ENCODE measurements at regions not wholly inside any gene's neighbourhood (a gene's known extent, or its start where the extent isn't known, plus 50 kb on each side); places are given as distances from the start of the nearest gene placed in this dataset.

DNA sequence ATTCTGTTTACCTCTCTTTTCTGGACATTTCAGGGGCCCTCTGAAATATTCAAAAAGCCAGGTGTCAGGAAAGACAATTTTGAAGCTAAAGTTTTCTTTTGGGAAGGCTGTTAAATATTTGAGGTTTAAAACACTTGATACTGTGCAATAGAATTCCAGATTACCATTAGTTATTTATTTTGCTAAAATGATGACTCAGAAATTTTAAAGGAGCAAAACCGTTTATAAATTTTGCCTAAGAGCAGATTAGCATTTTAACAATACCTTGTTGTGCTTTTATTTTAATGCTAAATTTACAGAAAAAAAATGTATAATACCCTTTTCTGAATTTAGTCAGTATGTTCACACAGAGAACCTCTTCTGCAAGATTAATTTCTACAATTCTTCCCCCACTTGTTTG lies 1159.9 kb downstream of the DSC3 start:
- TF ChIP-seq, protein P1, sequence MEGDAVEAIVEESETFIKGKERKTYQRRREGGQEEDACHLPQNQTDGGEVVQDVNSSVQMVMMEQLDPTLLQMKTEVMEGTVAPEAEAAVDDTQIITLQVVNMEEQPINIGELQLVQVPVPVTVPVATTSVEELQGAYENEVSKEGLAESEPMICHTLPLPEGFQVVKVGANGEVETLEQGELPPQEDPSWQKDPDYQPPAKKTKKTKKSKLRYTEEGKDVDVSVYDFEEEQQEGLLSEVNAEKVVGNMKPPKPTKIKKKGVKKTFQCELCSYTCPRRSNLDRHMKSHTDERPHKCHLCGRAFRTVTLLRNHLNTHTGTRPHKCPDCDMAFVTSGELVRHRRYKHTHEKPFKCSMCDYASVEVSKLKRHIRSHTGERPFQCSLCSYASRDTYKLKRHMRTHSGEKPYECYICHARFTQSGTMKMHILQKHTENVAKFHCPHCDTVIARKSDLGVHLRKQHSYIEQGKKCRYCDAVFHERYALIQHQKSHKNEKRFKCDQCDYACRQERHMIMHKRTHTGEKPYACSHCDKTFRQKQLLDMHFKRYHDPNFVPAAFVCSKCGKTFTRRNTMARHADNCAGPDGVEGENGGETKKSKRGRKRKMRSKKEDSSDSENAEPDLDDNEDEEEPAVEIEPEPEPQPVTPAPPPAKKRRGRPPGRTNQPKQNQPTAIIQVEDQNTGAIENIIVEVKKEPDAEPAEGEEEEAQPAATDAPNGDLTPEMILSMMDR (IDR thresholded peaks at IDR 0.05) = no peak

DNA sequence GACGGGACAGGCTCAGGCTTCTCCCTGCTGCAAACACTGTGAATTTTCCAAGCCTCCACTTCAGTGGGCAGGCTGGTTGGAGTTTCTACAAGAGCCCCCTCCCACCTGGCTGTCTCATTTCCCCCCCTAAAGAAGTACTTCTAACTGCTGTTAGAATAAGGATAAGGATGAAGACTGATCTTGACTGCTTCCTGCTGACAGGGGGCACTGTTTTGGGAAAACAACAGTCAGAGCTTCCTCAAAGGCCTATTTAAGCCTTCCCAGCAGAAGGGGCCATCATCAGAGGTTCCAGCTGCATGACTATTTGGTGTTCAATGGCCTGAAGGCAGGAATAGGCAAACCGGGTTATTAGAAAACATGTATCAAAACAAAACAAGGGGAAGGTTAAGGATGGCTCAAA lies 1162.8 kb downstream of the DSC3 start:
- TF ChIP-seq, protein P1 (IDR thresholded peaks at IDR 0.05) = peak; percentile 15; the same call in 1 of the 2 replicates

DNA sequence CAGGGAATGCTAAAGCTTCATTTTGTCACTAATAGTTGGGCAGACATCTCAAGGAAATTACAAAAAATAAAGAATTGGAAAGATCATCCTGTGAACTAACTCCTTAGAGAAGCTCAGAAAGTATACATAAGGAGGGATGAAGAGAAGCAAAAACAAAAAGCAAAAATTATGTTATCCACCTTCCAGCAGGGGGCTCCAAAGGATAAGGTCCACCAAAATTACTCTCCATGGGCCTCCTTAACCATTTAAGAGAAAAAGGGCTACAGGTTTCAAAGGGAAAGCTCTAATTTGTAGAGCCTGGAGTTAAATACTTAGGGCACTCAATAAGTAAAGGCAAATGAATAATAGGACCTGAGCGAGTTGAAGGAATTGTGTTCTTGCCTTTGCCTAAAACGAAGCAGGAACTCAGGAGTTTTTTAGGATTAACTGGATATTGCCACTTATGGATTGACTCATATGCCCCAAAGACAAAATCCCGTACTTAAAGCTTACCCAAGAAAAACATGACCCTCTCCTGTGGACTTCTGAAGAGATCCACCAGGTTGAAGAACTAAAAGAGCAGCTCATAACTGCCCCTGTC lies 1167.9 kb downstream of the DSC3 start:
- TF ChIP-seq, protein P1 (IDR thresholded peaks at IDR 0.05) = peak; percentile 60

DNA sequence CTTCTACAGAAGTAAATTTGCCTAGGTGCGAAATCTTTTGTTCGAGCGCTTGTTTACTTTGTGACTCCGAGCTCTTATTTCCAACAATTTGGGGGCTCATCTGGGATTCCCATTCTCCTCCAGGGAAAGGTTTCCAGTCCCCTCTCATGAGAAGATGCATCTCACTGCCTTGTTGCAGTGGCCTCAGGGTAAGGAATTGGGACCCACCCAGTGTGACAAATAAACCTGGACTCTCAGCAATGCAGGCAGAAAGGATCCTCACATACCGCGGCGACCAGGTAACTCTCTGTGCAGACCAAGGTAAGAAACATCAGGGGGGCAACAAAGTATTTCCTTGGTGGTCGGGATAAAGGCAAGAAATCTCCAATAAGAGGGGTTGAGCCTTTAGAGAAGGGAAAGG lies 1169.3 kb downstream of the DSC3 start:
- TF ChIP-seq, protein P1 (IDR thresholded peaks at IDR 0.05) = no peak

DNA sequence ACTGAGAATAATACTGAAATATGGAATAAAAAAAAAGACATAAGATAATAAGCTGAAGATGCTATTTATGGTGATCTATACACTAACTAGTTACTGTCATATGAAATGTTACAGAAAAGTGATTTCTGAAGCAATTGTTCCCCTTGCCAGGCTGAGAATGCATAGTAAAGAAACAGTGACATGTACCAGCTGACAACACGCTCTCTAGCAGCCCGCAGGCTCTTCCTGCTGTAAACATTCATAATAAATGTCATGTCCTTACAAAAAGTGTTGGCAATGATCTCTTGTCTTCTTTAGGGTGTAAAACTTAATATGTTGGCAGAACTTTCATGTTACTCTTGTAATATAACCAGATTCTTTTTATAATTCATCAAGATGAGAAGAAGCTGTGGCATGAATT lies 1171.3 kb downstream of the DSC3 start:
- TF ChIP-seq, protein P1 (IDR thresholded peaks at IDR 0.05) = no peak

DNA sequence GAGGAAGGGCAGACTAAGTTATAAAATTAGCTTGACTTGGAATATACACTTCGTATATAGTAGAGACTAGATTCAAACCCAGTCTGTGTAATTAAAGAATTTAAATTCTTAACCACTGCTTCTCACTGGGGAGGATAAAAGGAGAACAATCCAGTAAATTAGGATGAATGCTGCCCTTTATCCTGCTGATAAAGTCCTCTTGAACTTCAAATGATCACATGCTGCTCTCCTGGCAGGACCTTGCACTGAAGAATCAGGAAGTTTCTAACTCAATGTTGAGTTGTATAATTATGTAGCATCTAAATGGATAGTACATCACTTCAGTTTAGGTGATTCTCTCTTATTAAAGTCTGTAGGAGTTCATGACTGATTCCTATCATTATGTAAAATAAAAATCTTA lies 1179.7 kb downstream of the DSC3 start:
- TF ChIP-seq, protein P1 (IDR thresholded peaks at IDR 0.05) = no peak

DNA sequence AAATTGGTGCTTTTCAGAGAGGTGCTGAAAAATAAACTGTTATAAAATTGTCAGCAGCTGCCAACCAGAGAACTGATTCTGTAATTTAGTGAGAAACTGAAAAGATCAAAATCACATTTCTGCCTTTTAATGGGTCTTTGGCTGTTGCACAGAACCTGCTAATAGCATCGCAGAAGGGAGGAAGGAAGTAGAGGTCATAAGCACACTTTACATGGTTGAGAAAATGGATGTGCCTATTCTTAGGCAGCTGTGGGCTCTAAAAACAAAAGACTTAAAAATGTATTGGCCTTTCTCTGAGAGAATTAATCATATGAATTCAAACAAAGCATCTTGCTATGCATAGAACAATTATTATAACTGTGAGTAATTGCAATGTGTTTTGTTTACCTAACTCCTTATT lies 1186.9 kb downstream of the DSC3 start:
- TF ChIP-seq, protein P1 (IDR thresholded peaks at IDR 0.05) = no peak

DNA sequence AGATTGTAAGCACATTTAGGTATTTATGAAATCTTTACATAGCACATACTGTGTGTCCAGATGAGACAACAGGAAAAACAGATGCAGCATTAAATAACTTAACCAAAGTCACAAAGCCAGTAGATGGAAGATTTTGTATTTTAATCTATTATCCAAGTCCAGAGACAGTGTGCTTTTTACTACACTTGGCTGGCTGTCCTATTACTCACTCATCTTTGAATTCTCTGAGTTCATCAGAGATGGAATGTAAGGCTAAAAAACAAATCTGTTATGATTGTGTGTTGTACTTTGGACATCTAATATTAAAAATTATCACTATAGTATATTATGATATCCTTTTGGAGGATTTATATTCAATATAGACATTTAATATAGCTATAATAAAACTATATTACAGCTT lies 1189.4 kb downstream of the DSC3 start:
- TF ChIP-seq, protein P1 (IDR thresholded peaks at IDR 0.05) = no peak
